K562 (cell line): ENCODE measurements at regions not wholly inside any gene's neighbourhood (a gene's known extent, or its start where the extent isn't known, plus 50 kb on each side); places are given as distances from the start of the nearest gene placed in this dataset.

Source experiments
- ATAC-seq: fragments of 200-7000 bp; cut with Tn5 transposase; 3 replicates; pipeline ENCODE4 v1.9.1; 2020; ENCODE audit warnings: moderate library complexity
- BruUV-seq: library from RNA; stranded (reverse); fragments of 400-500 nt; replicated peaks from 2 replicates; lab custom pipeline; 2021; lab: Mats Ljungman, UMichigan
- CTCF ChIA-PET: fragments of 300-600 bp; formaldehyde crosslinking; extraction: SDS; loops from one replicate; lab custom pipeline; 2021; ENCODE audit warnings: low intra/inter-chr PET ratio; lab: Yijun Ruan, JAX
- POLR2A ChIA-PET: fragments of 300-600, 350-650 bp; sonication (Branson Sonifier 250); formaldehyde crosslinking; extraction: SDS; loops from one replicate; lab custom pipeline; 2021; ENCODE audit warnings: antibody characterized with exemption, inconsistent platforms; lab: Yijun Ruan, JAX
- DNase-seq, 4 experiments: peaks; one replicate each; pipeline versions ENCODE4 v3.0.0 to v3.0.0-alpha.2; 2011 to 2018; ENCODE audit warnings: low spot score in 3 of 4, mixed read lengths in 3 of 4; ENCODE audit errors: extremely low read depth in 1 of 4
- FAIRE-seq: peaks from 2 replicates; lab custom pipeline; 2011; peaks lifted over from hg19 to GRCh38; lab: Jason Lieb, UNC
- H2AFZ ChIP-seq: 2 replicates; pipeline ENCODE4 v1.6.0; 2011; ENCODE audit warnings: low read depth, low read length, control low read depth, inconsistent platforms
- H3K27ac ChIP-seq: fragments of 200-600 bp; 3 replicates; pipeline ENCODE4 v1.8.0; 2011; ENCODE audit warnings: low read depth, mild to moderate bottlenecking, control low read depth, inconsistent platforms, low read length, moderate library complexity, mixed read lengths; ENCODE audit errors: extremely low read depth
- H3K27me3 ChIP-seq, 2 experiments: fragments of 300-600 bp in 1 of 2; 2 replicates in 1 of 2; 3 replicates in 1 of 2; pipeline versions ENCODE4 v1.6.0 to v1.8.0; 2011; ENCODE audit warnings: inconsistent platforms in 2 of 2, low read length in 2 of 2, mild to moderate bottlenecking in 1 of 2, mixed read lengths in 1 of 2, moderate library complexity in 1 of 2; ENCODE audit not compliant: control insufficient read depth in 2 of 2, insufficient read depth in 2 of 2
- H3K36me3 ChIP-seq: fragments of 300-600 bp; 3 replicates; pipeline ENCODE4 v1.8.0; 2011; ENCODE audit warnings: mild to moderate bottlenecking, low read length, inconsistent platforms; ENCODE audit not compliant: control insufficient read depth, insufficient read depth
- H3K4me1 ChIP-seq, 2 experiments: fragments of 200-600 bp in 1 of 2; replicated peaks in 1 of 2; 2 replicates in 1 of 2; 3 replicates in 1 of 2; pipeline versions ENCODE4 v1.5.1 to v1.8.0; 2011; ENCODE audit warnings: inconsistent platforms in 2 of 2, low read length in 2 of 2, mild to moderate bottlenecking in 1 of 2, mixed read lengths in 1 of 2, moderate library complexity in 1 of 2; ENCODE audit not compliant: control insufficient read depth in 2 of 2, insufficient read depth in 2 of 2
- H3K4me2 ChIP-seq: 2 replicates; pipeline ENCODE4 v1.6.1; 2011; ENCODE audit warnings: low read length, control low read depth, inconsistent platforms, mixed read lengths; ENCODE audit not compliant: insufficient read depth
- H3K4me3 ChIP-seq: fragments of 200-600 bp; sonication (generic), shearing (Covaris generic); 2 replicates; pipeline ENCODE4 v1.5.1; 2016; ENCODE audit warnings: control low read depth, inconsistent platforms
- H3K79me2 ChIP-seq: fragments of 200-600 bp; 3 replicates; pipeline ENCODE4 v1.8.0; 2011; ENCODE audit warnings: low read length, inconsistent platforms; ENCODE audit not compliant: control insufficient read depth, insufficient read depth
- H3K9ac ChIP-seq, 2 experiments: 2 replicates each; pipeline versions ENCODE4 v1.6.0 to v1.6.1; 2011; ENCODE audit warnings: low read depth in 2 of 2, low read length in 2 of 2, control low read depth in 1 of 2, inconsistent platforms in 1 of 2, mild to moderate bottlenecking in 1 of 2, mixed read lengths in 1 of 2; ENCODE audit not compliant: insufficient read depth in 1 of 2
- H3K9me1 ChIP-seq: one replicate; pipeline ENCODE4 v1.6.0; 2011; ENCODE audit warnings: inconsistent platforms, mild to moderate bottlenecking, low read length, moderate library complexity; ENCODE audit not compliant: control insufficient read depth, insufficient read depth
- H3K9me3 ChIP-seq: replicated peaks from 2 replicates; pipeline ENCODE4 v1.5.1; 2011; ENCODE audit warnings: low read depth, low read length, inconsistent platforms; ENCODE audit not compliant: control insufficient read depth, insufficient read depth
- H4K20me1 ChIP-seq: replicated peaks from 2 replicates; pipeline ENCODE4 v1.6.1; 2011; ENCODE audit warnings: low read length, inconsistent platforms, mixed read lengths; ENCODE audit not compliant: control insufficient read depth, insufficient read depth
- NFIC ChIP-seq: fragments of 450-650 bp; IDR thresholded peaks from 2 replicates; pipeline ENCODE4 v1.6.1; 2017; ENCODE audit warnings: mild to moderate bottlenecking, inconsistent platforms
- RAD51 ChIP-seq: fragments of 450-650 bp; IDR thresholded peaks from 2 replicates; pipeline ENCODE4 v1.7.1; 2016; ENCODE audit warnings: low read depth, mild to moderate bottlenecking, borderline replicate concordance
- ZNF696 ChIP-seq: fragments of 250-450 bp; sonication (Bioruptor Pico); conservative IDR thresholded peaks from 2 replicates; pipeline ENCODE4 v1.4.0; 2020; ENCODE audit warnings: mild to moderate bottlenecking, moderate library complexity
- WGBS: fragments of 100-300 bp; shearing (Covaris generic); methylation state at CpG from one replicate; pipeline ENCODE4 v1.1.6; 2016; ENCODE audit warnings: low coverage, mixed read lengths; ENCODE audit not compliant: insufficient coverage; ENCODE audit errors: missing lambda C conversion rate; 5-methylcytosine and 5-hydroxymethylcytosine counted together
- in situ Hi-C: fragments of 300-500 bp; cut with MboI; formaldehyde crosslinking; loops from 4 replicates; pipeline ENCODE4 v1.15.0; 2018; ENCODE audit warnings: inconsistent platforms, mixed read lengths
- intact Hi-C: fragments of 100-400 bp; cut with micrococcal nuclease; formaldehyde crosslinking; loops from 2 replicates; pipeline ENCODE4 v1.14.2; 2022
- TF ChIP-seq, protein P1 (sequence below): sonication (generic); formaldehyde crosslinking; IDR thresholded peaks from 2 replicates; pipeline ENCODE4 v1.9.0; 2022; ENCODE audit warnings: mild to moderate bottlenecking, missing genetic modification reagents
- TF ChIP-seq, protein P2 (sequence below): sonication (generic); formaldehyde crosslinking; IDR thresholded peaks from 2 replicates; pipeline ENCODE4 v1.4.0; 2020; ENCODE audit warnings: mild to moderate bottlenecking, missing genetic modification reagents
- TF ChIP-seq, protein P3 (sequence below): sonication (generic); formaldehyde crosslinking; IDR thresholded peaks from 2 replicates; pipeline ENCODE4 v1.5.0; 2020; ENCODE audit warnings: missing genetic modification reagents

DNA sequence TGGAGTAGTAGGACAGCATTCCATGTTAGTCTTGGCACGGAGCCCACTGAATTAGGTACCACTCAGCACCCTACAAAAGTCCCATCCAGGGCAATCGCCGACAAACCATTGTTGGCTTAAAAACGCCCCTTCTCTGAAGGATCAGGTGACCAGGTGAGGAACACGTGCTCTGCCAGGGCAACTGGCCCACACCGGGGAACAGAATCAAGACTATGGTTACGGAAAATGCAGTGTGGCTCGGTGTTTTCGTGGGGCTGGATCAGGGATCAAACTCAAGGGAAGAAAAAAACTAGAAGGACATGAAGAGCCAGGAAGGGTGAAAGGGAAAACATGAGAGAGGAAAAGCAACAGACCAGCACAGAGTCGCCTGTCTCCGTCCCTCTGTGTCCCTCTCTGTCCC lies 177.8 kb upstream of the ARID1B start:
- no peak for DNase-seq
- Histone ChIP-seq H3K27me3 (peaks cover 33 to 39% of the 10 kb centered on the region in 2 experiments), H3K79me2 (no peaks in the 10 kb centered on the region)
- 5% methylated on average over 11 of the region's 11 CpGs for WGBS
- in situ Hi-C loops: no loop called here
- BruUV-seq: no TSS peak
- TF ChIP-seq RAD51 (0 out of 2 replicates have a peak, but pooled peaks have one; percentile 33), NFIC (peak; percentile 62), ZNF696 (CRISPR knock-in tag) (no peak)
- TF ChIP-seq, protein P1, sequence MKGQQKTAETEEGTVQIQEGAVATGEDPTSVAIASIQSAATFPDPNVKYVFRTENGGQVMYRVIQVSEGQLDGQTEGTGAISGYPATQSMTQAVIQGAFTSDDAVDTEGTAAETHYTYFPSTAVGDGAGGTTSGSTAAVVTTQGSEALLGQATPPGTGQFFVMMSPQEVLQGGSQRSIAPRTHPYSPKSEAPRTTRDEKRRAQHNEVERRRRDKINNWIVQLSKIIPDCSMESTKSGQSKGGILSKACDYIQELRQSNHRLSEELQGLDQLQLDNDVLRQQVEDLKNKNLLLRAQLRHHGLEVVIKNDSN (CRISPR knock-in tag): peak; percentile 46; the same call in 1 of the 2 replicates
- TF ChIP-seq, protein P2, sequence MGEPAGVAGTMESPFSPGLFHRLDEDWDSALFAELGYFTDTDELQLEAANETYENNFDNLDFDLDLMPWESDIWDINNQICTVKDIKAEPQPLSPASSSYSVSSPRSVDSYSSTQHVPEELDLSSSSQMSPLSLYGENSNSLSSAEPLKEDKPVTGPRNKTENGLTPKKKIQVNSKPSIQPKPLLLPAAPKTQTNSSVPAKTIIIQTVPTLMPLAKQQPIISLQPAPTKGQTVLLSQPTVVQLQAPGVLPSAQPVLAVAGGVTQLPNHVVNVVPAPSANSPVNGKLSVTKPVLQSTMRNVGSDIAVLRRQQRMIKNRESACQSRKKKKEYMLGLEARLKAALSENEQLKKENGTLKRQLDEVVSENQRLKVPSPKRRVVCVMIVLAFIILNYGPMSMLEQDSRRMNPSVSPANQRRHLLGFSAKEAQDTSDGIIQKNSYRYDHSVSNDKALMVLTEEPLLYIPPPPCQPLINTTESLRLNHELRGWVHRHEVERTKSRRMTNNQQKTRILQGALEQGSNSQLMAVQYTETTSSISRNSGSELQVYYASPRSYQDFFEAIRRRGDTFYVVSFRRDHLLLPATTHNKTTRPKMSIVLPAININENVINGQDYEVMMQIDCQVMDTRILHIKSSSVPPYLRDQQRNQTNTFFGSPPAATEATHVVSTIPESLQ (CRISPR knock-in tag): no peak
- TF ChIP-seq, protein P3, sequence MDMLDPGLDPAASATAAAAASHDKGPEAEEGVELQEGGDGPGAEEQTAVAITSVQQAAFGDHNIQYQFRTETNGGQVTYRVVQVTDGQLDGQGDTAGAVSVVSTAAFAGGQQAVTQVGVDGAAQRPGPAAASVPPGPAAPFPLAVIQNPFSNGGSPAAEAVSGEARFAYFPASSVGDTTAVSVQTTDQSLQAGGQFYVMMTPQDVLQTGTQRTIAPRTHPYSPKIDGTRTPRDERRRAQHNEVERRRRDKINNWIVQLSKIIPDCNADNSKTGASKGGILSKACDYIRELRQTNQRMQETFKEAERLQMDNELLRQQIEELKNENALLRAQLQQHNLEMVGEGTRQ (CRISPR knock-in tag): 0 out of 2 replicates have a peak, but pooled peaks have one; percentile 45
- TF ChIP-seq, all 486 proteins: peak for 4
- Histone ChIP-seq H2AFZ (peak overlapping the region; percentile 51), H3K4me3 (no peak overlapping the region), H3K4me2 (no peak overlapping the region), H3K9ac (no peak overlapping the region), H4K20me1 (no peaks in the 10 kb centered on the region), H3K9me1 (no peaks in the 10 kb centered on the region), H3K4me1 (peaks cover 0 to 6% of the 10 kb centered on the region in 2 experiments; a peak in 1 of 5 replicates), H3K9me3 (no peaks in the 10 kb centered on the region), H3K36me3 (no peaks in the 10 kb centered on the region), H3K27ac (no peak overlapping the region)
- intact Hi-C loops: no loop called here
- FAIRE-seq (no peak), ATAC-seq (no peak; the same call in 1 of the 3 replicates)
- CTCF ChIA-PET: no interaction called here
- POLR2A ChIA-PET: interaction anchor here (0.5 to 1.2 kb wide), 3 partner anchors 26 to 1139 kb away, joined by 3 to 5 read pairs (median 3); no protein-coding TSS in a partner anchor
